IMR-90 (cell line): ENCODE measurements at regions not wholly inside any gene's neighbourhood (a gene's known extent, or its start where the extent isn't known, plus 50 kb on each side); places are given as distances from the start of the nearest gene placed in this dataset.

Experiments used
- ATAC-seq: fragments of 200-7000 bp; cut with Tn5 transposase; 2 replicates; pipeline ENCODE4 v1.9.1; 2020; ENCODE audit warnings: low read depth, mild to moderate bottlenecking, moderate library complexity
- BruUV-seq: library from RNA; stranded (reverse); fragments of 400-500 nt; replicated peaks from 2 replicates; lab custom pipeline; 2021; lab: Mats Ljungman, UMichigan
- CTCF ChIA-PET: fragments of 300-600 bp; formaldehyde crosslinking; extraction: SDS; loops from one replicate; lab custom pipeline; 2021; ENCODE audit warnings: antibody characterized with exemption; lab: Yijun Ruan, JAX
- POLR2A ChIA-PET: fragments of 300-600 bp; sonication (Branson Sonifier 250); formaldehyde crosslinking; loops from one replicate; lab custom pipeline; 2022; ENCODE audit warnings: antibody characterized with exemption; ENCODE audit not compliant: unreplicated experiment; lab: Charles Lee
- DNase-seq: peaks from one replicate; pipeline ENCODE4 v3.0.0; 2013
- H2AFZ ChIP-seq: replicated peaks from 2 replicates; pipeline ENCODE3; 2013; ENCODE audit warnings: low read length, mild to moderate bottlenecking; ENCODE audit not compliant: poor library complexity
- H2AK5ac ChIP-seq: 2 replicates; pipeline ENCODE4 v1.6.1; 2013; ENCODE audit warnings: low read depth, low read length, inconsistent platforms
- H2AK9ac ChIP-seq: replicated peaks from 2 replicates; pipeline ENCODE3; 2013; ENCODE audit warnings: mild to moderate bottlenecking, low read depth, low read length, moderate library complexity; ENCODE audit not compliant: poor library complexity
- H2BK120ac ChIP-seq: 2 replicates; pipeline ENCODE4 v1.6.1; 2013; ENCODE audit warnings: low read depth, low read length, inconsistent platforms
- H2BK15ac ChIP-seq: 3 replicates; pipeline ENCODE4 v1.6.1; 2013; ENCODE audit warnings: low read depth, low read length, inconsistent platforms
- H2BK20ac ChIP-seq: 2 replicates; pipeline ENCODE4 v1.6.1; 2013; ENCODE audit warnings: low read depth, mild to moderate bottlenecking, inconsistent platforms, low read length, moderate library complexity
- H2BK5ac ChIP-seq: 2 replicates; pipeline ENCODE4 v1.6.1; 2013; ENCODE audit warnings: mild to moderate bottlenecking, low read depth, low read length, inconsistent platforms; ENCODE audit not compliant: poor library complexity, severe bottlenecking
- H3K14ac ChIP-seq: replicated peaks from 2 replicates; pipeline ENCODE4 v1.6.1; 2013; ENCODE audit warnings: low read depth, low read length, inconsistent platforms
- H3K18ac ChIP-seq: 2 replicates; pipeline ENCODE4 v1.6.1; 2013; ENCODE audit warnings: low read depth, low read length, control low read depth
- H3K23ac ChIP-seq: 2 replicates; pipeline ENCODE4 v1.6.1; 2013; ENCODE audit warnings: low read depth, low read length, inconsistent platforms
- H3K27ac ChIP-seq: 2 replicates; pipeline ENCODE4 v1.5.1; 2013; ENCODE audit warnings: mild to moderate bottlenecking, control low read depth, low read length; ENCODE audit not compliant: insufficient read depth
- H3K27me3 ChIP-seq: 2 replicates; pipeline ENCODE4 v1.6.1; 2013; ENCODE audit warnings: low read length; ENCODE audit not compliant: control insufficient read depth, insufficient read depth
- H3K36me3 ChIP-seq: 2 replicates; pipeline ENCODE4 v1.6.1; 2013; ENCODE audit warnings: low read length, mixed read lengths; ENCODE audit not compliant: control insufficient read depth, insufficient read depth
- H3K4ac ChIP-seq: 2 replicates; pipeline ENCODE4 v1.6.1; 2013; ENCODE audit warnings: low read depth, low read length, inconsistent platforms
- H3K4me1 ChIP-seq: 2 replicates; pipeline ENCODE4 v1.6.1; 2013; ENCODE audit warnings: low read length, mixed read lengths; ENCODE audit not compliant: control insufficient read depth, insufficient read depth
- H3K4me2 ChIP-seq: 2 replicates; pipeline ENCODE4 v1.6.1; 2013; ENCODE audit warnings: low read depth, mild to moderate bottlenecking, control low read depth, low read length, moderate library complexity
- H3K4me3 ChIP-seq: 2 replicates; pipeline ENCODE4 v1.5.1; 2013; ENCODE audit warnings: low read depth, mild to moderate bottlenecking, control low read depth, low read length, moderate library complexity; ENCODE audit not compliant: insufficient read depth
- H3K56ac ChIP-seq: 2 replicates; pipeline ENCODE4 v1.6.1; 2013; ENCODE audit warnings: low read length, inconsistent platforms; ENCODE audit not compliant: insufficient read depth; ENCODE audit errors: extremely low read depth
- H3K79me1 ChIP-seq, 2 experiments: 2 replicates each; pipeline ENCODE4 v1.6.1; 2013; ENCODE audit warnings: low read length in 2 of 2, inconsistent platforms in 1 of 2, low read depth in 1 of 2
- H3K9ac ChIP-seq: 2 replicates; pipeline ENCODE4 v1.6.1; 2013; ENCODE audit warnings: low read depth, low read length, control low read depth
- H3K9me1 ChIP-seq: 2 replicates; pipeline ENCODE4 v1.6.1; 2013; ENCODE audit warnings: low read length, inconsistent platforms; ENCODE audit not compliant: insufficient read depth
- H3K9me3 ChIP-seq: 2 replicates; pipeline ENCODE4 v1.6.1; 2013; ENCODE audit warnings: low read length; ENCODE audit not compliant: control insufficient read depth, insufficient read depth
- H4K20me1 ChIP-seq: 2 replicates; pipeline ENCODE4 v1.6.1; 2013; ENCODE audit warnings: low read length, inconsistent platforms; ENCODE audit not compliant: insufficient read depth
- H4K5ac ChIP-seq: 2 replicates; pipeline ENCODE4 v1.6.1; 2013; ENCODE audit warnings: mild to moderate bottlenecking, low read depth, low read length, control low read depth
- H4K8ac ChIP-seq, 2 experiments: 2 replicates each; pipeline ENCODE4 v1.6.1; 2013; ENCODE audit warnings: low read depth in 2 of 2, low read length in 2 of 2, control low read depth in 1 of 2, inconsistent platforms in 1 of 2
- H4K91ac ChIP-seq: 2 replicates; pipeline ENCODE4 v1.6.1; 2013; ENCODE audit warnings: low read depth, low read length, inconsistent platforms; ENCODE audit not compliant: insufficient read depth
- BHLHE40 ChIP-seq: fragments of 150-350 bp; IDR thresholded peaks from 2 replicates; pipeline ENCODE4 v1.6.1; 2016; ENCODE audit warnings: mild to moderate bottlenecking, low read depth, low read length
- CEBPB ChIP-seq: IDR thresholded peaks from 2 replicates; pipeline ENCODE4 v1.6.1; 2012; ENCODE audit warnings: low read depth, low read length, improper control_type of control experiment
- CHD1 ChIP-seq: IDR thresholded peaks from 2 replicates; pipeline ENCODE4 v1.6.1; 2012; ENCODE audit warnings: low read depth, low read length, improper control_type of control experiment
- FOS ChIP-seq: fragments of 150-350 bp; IDR thresholded peaks from 2 replicates; pipeline ENCODE4 v1.6.1; 2016; ENCODE audit warnings: low read depth, low read length
- MAFK ChIP-seq: IDR thresholded peaks from 2 replicates; pipeline ENCODE4 v1.6.1; 2012; ENCODE audit warnings: low read depth, low read length, improper control_type of control experiment
- MAZ ChIP-seq: IDR thresholded peaks from 2 replicates; pipeline ENCODE4 v1.6.1; 2012; ENCODE audit warnings: low read depth, mild to moderate bottlenecking, low read length, improper control_type of control experiment, moderate library complexity, borderline replicate concordance
- MXI1 ChIP-seq: IDR thresholded peaks from 2 replicates; pipeline ENCODE4 v1.6.1; 2012; ENCODE audit warnings: low read depth, mild to moderate bottlenecking, low read length, moderate library complexity, borderline replicate concordance
- NFE2L2 ChIP-seq: fragments of 150-350 bp; IDR thresholded peaks from 2 replicates; pipeline ENCODE4 v1.6.1; 2016; ENCODE audit warnings: low read depth, mild to moderate bottlenecking, low read length
- POLR2A ChIP-seq: IDR thresholded peaks from 2 replicates; pipeline ENCODE4 v1.6.1; 2012; ENCODE audit warnings: mild to moderate bottlenecking, low read depth, low read length
- RAD21 ChIP-seq: IDR thresholded peaks from 2 replicates; pipeline ENCODE4 v1.6.1; 2012; ENCODE audit warnings: low read length, improper control_type of control experiment
- RCOR1 ChIP-seq: IDR thresholded peaks from 2 replicates; pipeline ENCODE4 v1.6.1; 2012; ENCODE audit warnings: mild to moderate bottlenecking, low read length, improper control_type of control experiment; ENCODE audit not compliant: insufficient replicate concordance
- RFX5 ChIP-seq: IDR thresholded peaks from 2 replicates; pipeline ENCODE4 v1.8.0; 2012; ENCODE audit warnings: low read depth, mild to moderate bottlenecking, low read length, moderate library complexity
- SMC3 ChIP-seq: fragments of 150-350 bp; IDR thresholded peaks from 2 replicates; pipeline ENCODE4 v1.6.1; 2016; ENCODE audit warnings: low read depth, mild to moderate bottlenecking, antibody characterized with exemption, low read length, moderate library complexity
- WGBS, 2 experiments: methylation state at CpG; one replicate each; pipeline versions ENCODE4 v1.1.5 to v1.1.7; 2013; ENCODE audit warnings: missing lambda C conversion rate in 2 of 2; ENCODE audit not compliant: insufficient read length in 1 of 2; ENCODE audit errors: extremely low coverage in 2 of 2; 5-methylcytosine and 5-hydroxymethylcytosine counted together
- dilution Hi-C: fragments of 300-500 bp; cut with HindIII; formaldehyde crosslinking; loops from one replicate; pipeline ENCODE4 v1.14.3; 2018; ENCODE audit warnings: low sequenced_read_pairs; ENCODE audit not compliant: unreplicated experiment
- in situ Hi-C: fragments of 300-500 bp; cut with MboI; formaldehyde crosslinking; loops from 3 replicates; pipeline ENCODE4 v1.14.3; 2019; ENCODE audit warnings: low sequenced_read_pairs, inconsistent platforms, mixed read lengths
- intact Hi-C: fragments of 100-400 bp; cut with micrococcal nuclease; formaldehyde crosslinking; loops from 2 replicates; pipeline ENCODE4 v1.10.0; 2022
- TF ChIP-seq, protein P1 (sequence below): fragments of 150-350 bp; IDR thresholded peaks from 2 replicates; pipeline ENCODE4 v1.6.1; 2017; ENCODE audit warnings: mild to moderate bottlenecking, antibody characterized with exemption, low read length, low read depth
- TF ChIP-seq, protein P2 (sequence below): fragments of 150-350 bp; IDR thresholded peaks from 2 replicates; pipeline ENCODE4 v1.6.1; 2016; ENCODE audit warnings: low read depth, mild to moderate bottlenecking, low read length, moderate library complexity, borderline replicate concordance
- TF ChIP-seq, protein P3 (sequence below): conservative IDR thresholded peaks from 2 replicates; pipeline ENCODE4 v1.5.1; 2012; ENCODE audit warnings: mild to moderate bottlenecking, low read depth, low read length, improper control_type of control experiment

DNA sequence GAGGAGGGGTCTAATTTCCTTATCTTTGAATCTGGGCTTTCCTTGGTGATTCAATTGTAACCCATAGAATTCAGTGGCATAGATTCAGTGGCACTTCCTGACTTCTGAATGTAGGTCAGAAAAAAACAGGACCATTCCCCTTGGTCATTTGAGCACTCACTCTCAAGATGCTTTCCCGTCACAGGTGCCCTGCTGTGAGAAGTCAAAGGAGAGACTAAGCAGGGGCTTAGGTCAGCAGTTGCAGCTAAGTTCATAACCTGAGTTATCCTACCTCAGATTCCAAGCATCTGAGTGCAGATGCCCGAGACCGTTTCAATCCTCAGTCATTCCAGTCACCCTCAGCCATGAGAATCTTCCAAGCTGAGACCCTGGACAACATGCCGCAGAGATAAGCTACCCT, 506.6 kb downstream of the FRK start:
- no peak for ATAC-seq
- CTCF ChIA-PET: interaction anchor here (0.6 kb wide), 1 partner anchor 96 kb away, joined by 3 read pairs; no protein-coding TSS in a partner anchor

More for the DNA sequence above, 506.6 kb downstream of the FRK start:
- Histone ChIP-seq H3K79me1 (no peaks in the 10 kb centered on the region), H3K9me1 (no peaks in the 10 kb centered on the region), H2BK5ac (no peak overlapping the region), H2BK15ac (no peak overlapping the region), H3K4me1 (no peaks in the 10 kb centered on the region), H3K36me3 (no peaks in the 10 kb centered on the region), H2AK5ac (no peak overlapping the region), H3K23ac (no peak overlapping the region), H4K8ac (no peak overlapping the region), H2AK9ac (no peak overlapping the region), H3K14ac (no peak overlapping the region), H3K56ac (no peak overlapping the region; the same call in 1 of the 2 replicates), H3K4me3 (no peak overlapping the region), H2BK120ac (no peak overlapping the region), H3K9ac (no peak overlapping the region), H4K5ac (no peak overlapping the region), H3K9me3 (no peaks in the 10 kb centered on the region), H3K27ac (no peak overlapping the region), H2AFZ (no peak overlapping the region), H2BK20ac (no peak overlapping the region), H3K4ac (no peak overlapping the region), H4K20me1 (no peaks in the 10 kb centered on the region), H4K91ac (no peak overlapping the region), H3K27me3 (no peaks in the 10 kb centered on the region), H3K4me2 (no peak overlapping the region), H3K18ac (no peak overlapping the region)
- in situ Hi-C loops: no loop called here
- WGBS, 2 experiments: no CpG with 5 or more reads among the region's 4 CpGs
- POLR2A ChIA-PET: no interaction called here
- intact Hi-C loops: no loop called here
- TF ChIP-seq POLR2A: no peak
- TF ChIP-seq FOS: no peak
- TF ChIP-seq, protein P1, sequence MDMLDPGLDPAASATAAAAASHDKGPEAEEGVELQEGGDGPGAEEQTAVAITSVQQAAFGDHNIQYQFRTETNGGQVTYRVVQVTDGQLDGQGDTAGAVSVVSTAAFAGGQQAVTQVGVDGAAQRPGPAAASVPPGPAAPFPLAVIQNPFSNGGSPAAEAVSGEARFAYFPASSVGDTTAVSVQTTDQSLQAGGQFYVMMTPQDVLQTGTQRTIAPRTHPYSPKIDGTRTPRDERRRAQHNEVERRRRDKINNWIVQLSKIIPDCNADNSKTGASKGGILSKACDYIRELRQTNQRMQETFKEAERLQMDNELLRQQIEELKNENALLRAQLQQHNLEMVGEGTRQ: no peak
- TF ChIP-seq, protein P2, sequence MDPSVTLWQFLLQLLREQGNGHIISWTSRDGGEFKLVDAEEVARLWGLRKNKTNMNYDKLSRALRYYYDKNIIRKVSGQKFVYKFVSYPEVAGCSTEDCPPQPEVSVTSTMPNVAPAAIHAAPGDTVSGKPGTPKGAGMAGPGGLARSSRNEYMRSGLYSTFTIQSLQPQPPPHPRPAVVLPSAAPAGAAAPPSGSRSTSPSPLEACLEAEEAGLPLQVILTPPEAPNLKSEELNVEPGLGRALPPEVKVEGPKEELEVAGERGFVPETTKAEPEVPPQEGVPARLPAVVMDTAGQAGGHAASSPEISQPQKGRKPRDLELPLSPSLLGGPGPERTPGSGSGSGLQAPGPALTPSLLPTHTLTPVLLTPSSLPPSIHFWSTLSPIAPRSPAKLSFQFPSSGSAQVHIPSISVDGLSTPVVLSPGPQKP: no peak
- TF ChIP-seq MAFK: no peak
- no peak for TF ChIP-seq RCOR1
- no peak for TF ChIP-seq MAZ
- TF ChIP-seq RAD21: no peak
- no peak for TF ChIP-seq SMC3
- no peak for TF ChIP-seq NFE2L2
- TF ChIP-seq, protein P3, sequence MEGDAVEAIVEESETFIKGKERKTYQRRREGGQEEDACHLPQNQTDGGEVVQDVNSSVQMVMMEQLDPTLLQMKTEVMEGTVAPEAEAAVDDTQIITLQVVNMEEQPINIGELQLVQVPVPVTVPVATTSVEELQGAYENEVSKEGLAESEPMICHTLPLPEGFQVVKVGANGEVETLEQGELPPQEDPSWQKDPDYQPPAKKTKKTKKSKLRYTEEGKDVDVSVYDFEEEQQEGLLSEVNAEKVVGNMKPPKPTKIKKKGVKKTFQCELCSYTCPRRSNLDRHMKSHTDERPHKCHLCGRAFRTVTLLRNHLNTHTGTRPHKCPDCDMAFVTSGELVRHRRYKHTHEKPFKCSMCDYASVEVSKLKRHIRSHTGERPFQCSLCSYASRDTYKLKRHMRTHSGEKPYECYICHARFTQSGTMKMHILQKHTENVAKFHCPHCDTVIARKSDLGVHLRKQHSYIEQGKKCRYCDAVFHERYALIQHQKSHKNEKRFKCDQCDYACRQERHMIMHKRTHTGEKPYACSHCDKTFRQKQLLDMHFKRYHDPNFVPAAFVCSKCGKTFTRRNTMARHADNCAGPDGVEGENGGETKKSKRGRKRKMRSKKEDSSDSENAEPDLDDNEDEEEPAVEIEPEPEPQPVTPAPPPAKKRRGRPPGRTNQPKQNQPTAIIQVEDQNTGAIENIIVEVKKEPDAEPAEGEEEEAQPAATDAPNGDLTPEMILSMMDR: no peak
- TF ChIP-seq BHLHE40: no peak
- TF ChIP-seq CHD1: no peak
- TF ChIP-seq CEBPB: no peak
- TF ChIP-seq MXI1: no peak
- no peak for TF ChIP-seq RFX5
- dilution Hi-C loops: no loop called here
- no TSS peak for BruUV-seq
- DNase-seq: no peak
